HG03103 (cell line): ENCODE measurements at regions not wholly inside any gene's neighbourhood (a gene's known extent, or its start where the extent isn't known, plus 50 kb on each side); places are given as distances from the start of the nearest gene placed in this dataset.

Source experiments
- ATAC-seq: cut with Tn5 transposase; IDR thresholded peaks from one replicate; pipeline ENCODE4 v1.9.1; 2021; ENCODE audit warnings: low read depth; ENCODE audit not compliant: unreplicated experiment

GRCh38 chr7:79732535-79732934 is 279.1 kb upstream of the MAGI2 start:
- no peak for ATAC-seq

GRCh38 chr7:79730971-79731370 is 277.5 kb upstream of the MAGI2 start:
- no peak for ATAC-seq

GRCh38 chr7:79723833-79724618 is 270.6 kb upstream of the MAGI2 start:
- no peak for ATAC-seq

- ATAC-seq, result no peak
Measured at GRCh38 chr7:79722217-79722616, 268.8 kb upstream of the MAGI2 start.

- no peak for ATAC-seq
Measured at GRCh38 chr7:79719216-79719615, 265.7 kb upstream of the MAGI2 start.

GRCh38 chr7:79716329-79716728 is 262.9 kb upstream of the MAGI2 start:
- ATAC-seq, result no peak

- ATAC-seq, result no peak
Measured at GRCh38 chr7:79714081-79714480, 260.6 kb upstream of the MAGI2 start.

GRCh38 chr7:79713276-79713675 is 259.8 kb upstream of the MAGI2 start:
- ATAC-seq, result no peak

- no peak for ATAC-seq
Measured at GRCh38 chr7:79711660-79712059, 258.2 kb upstream of the MAGI2 start.

- ATAC-seq, result no peak
Measured at GRCh38 chr7:79709574-79710409, 256.3 kb upstream of the MAGI2 start.

GRCh38 chr7:79702116-79702515 is 248.6 kb upstream of the MAGI2 start:
- ATAC-seq, result no peak

GRCh38 chr7:79692015-79692414 is 238.5 kb upstream of the MAGI2 start:
- no peak for ATAC-seq

GRCh38 chr7:79691074-79691473 is 237.6 kb upstream of the MAGI2 start:
- no peak for ATAC-seq

- ATAC-seq, result no peak
Measured at GRCh38 chr7:79684384-79684783, 230.9 kb upstream of the MAGI2 start.

GRCh38 chr7:79683916-79684315 is 230.4 kb upstream of the MAGI2 start:
- ATAC-seq, result no peak

GRCh38 chr7:79683185-79683890 is 229.9 kb upstream of the MAGI2 start:
- no peak for ATAC-seq

- ATAC-seq, result no peak
Measured at GRCh38 chr7:79681454-79681853, 228.0 kb upstream of the MAGI2 start.

GRCh38 chr7:79673969-79674368 is 220.5 kb upstream of the MAGI2 start:
- ATAC-seq, result no peak

- ATAC-seq, result no peak
Measured at GRCh38 chr7:79673421-79673820, 220.0 kb upstream of the MAGI2 start.

- ATAC-seq, result no peak
Measured at GRCh38 chr7:79668292-79668691, 214.8 kb upstream of the MAGI2 start.

- no peak for ATAC-seq
Measured at GRCh38 chr7:79666472-79666871, 213.0 kb upstream of the MAGI2 start.
